ENCODE measurements at regions not wholly inside any gene's neighbourhood (a gene's known extent, or its start where the extent isn't known, plus 50 kb on each side); places are given as distances from the start of the nearest gene placed in this dataset.

GRCh38 chr13:106295971-106296370 is 239.5 kb downstream of the EFNB2 start:
- H3K27me3 ChIP-seq = no peaks in the 10 kb centered on the region
- no peaks in the 10 kb centered on the region for H3K9me3 ChIP-seq (ENCODE audit: low read depth)
- no peak for DNase-seq (ENCODE audit: low read depth in 1 of 2, low spot score in 1 of 2)
- no peak overlapping the region for H3K27ac ChIP-seq
- H3K36me3 ChIP-seq = no peaks in the 10 kb centered on the region
- H3K4me1 ChIP-seq (ENCODE audit: low read depth) = no peaks in the 10 kb centered on the region
- no peak for TF ChIP-seq CTCF (IDR thresholded peaks at IDR 0.05; ENCODE audit: low read depth, low read length)
- H3K4me3 ChIP-seq = no peak overlapping the region

GRCh38 chr13:106291006-106291405 is 244.5 kb downstream of the EFNB2 start:
- H3K36me3 ChIP-seq = no peaks in the 10 kb centered on the region
- peak in 1 of 2 donors; percentile 44 for DNase-seq (ENCODE audit: low read depth in 1 of 2, low spot score in 1 of 2)
- no peaks in the 10 kb centered on the region for H3K4me1 ChIP-seq (ENCODE audit: low read depth)
- H3K9me3 ChIP-seq (ENCODE audit: low read depth) = no peaks in the 10 kb centered on the region
- no peak overlapping the region for H3K27ac ChIP-seq
- H3K4me3 ChIP-seq = no peak overlapping the region
- TF ChIP-seq CTCF (IDR thresholded peaks at IDR 0.05; ENCODE audit: low read depth, low read length) = no peak
- no peaks in the 10 kb centered on the region for H3K27me3 ChIP-seq

- no peak overlapping the region for H3K4me3 ChIP-seq
- no peaks in the 10 kb centered on the region for H3K4me1 ChIP-seq (ENCODE audit: low read depth)
- no peak for DNase-seq (ENCODE audit: low read depth in 1 of 2, low spot score in 1 of 2)
- no peaks in the 10 kb centered on the region for H3K9me3 ChIP-seq (ENCODE audit: low read depth)
- H3K27me3 ChIP-seq = no peaks in the 10 kb centered on the region
- no peak for TF ChIP-seq CTCF (IDR thresholded peaks at IDR 0.05; ENCODE audit: low read depth, low read length)
- no peak overlapping the region for H3K27ac ChIP-seq
- no peaks in the 10 kb centered on the region for H3K36me3 ChIP-seq
Observed at GRCh38 chr13:106287351-106287750, 248.1 kb downstream of the EFNB2 start.

GRCh38 chr13:106286811-106287210 is 248.7 kb downstream of the EFNB2 start:
- Histone ChIP-seq H3K36me3 (no peaks in the 10 kb centered on the region), H3K9me3 (ENCODE audit: low read depth) (no peaks in the 10 kb centered on the region), H3K27me3 (no peaks in the 10 kb centered on the region), H3K27ac (no peak overlapping the region), H3K4me1 (ENCODE audit: low read depth) (no peaks in the 10 kb centered on the region), H3K4me3 (no peak overlapping the region)
- no peak for TF ChIP-seq CTCF (IDR thresholded peaks at IDR 0.05; ENCODE audit: low read depth, low read length)
- no peak for DNase-seq (ENCODE audit: low read depth in 1 of 2, low spot score in 1 of 2)

GRCh38 chr13:106284358-106284757 is 251.1 kb downstream of the EFNB2 start:
- DNase-seq (ENCODE audit: low read depth in 1 of 2, low spot score in 1 of 2) = peak in 1 of 2 donors; percentile 3
- no peaks in the 10 kb centered on the region for H3K27me3 ChIP-seq
- no peak overlapping the region for H3K27ac ChIP-seq
- no peaks in the 10 kb centered on the region for H3K9me3 ChIP-seq (ENCODE audit: low read depth)
- no peaks in the 10 kb centered on the region for H3K36me3 ChIP-seq
- no peaks in the 10 kb centered on the region for H3K4me1 ChIP-seq (ENCODE audit: low read depth)
- TF ChIP-seq CTCF (IDR thresholded peaks at IDR 0.05; ENCODE audit: low read depth, low read length) = no peak
- H3K4me3 ChIP-seq = no peak overlapping the region

GRCh38 chr13:106281426-106281825 is 254.0 kb downstream of the EFNB2 start:
- Histone ChIP-seq H3K4me3 (no peak overlapping the region), H3K36me3 (no peaks in the 10 kb centered on the region), H3K27ac (no peak overlapping the region), H3K9me3 (ENCODE audit: low read depth) (no peaks in the 10 kb centered on the region), H3K4me1 (ENCODE audit: low read depth) (no peaks in the 10 kb centered on the region), H3K27me3 (no peaks in the 10 kb centered on the region)
- DNase-seq (ENCODE audit: low read depth in 1 of 2, low spot score in 1 of 2) = no peak
- TF ChIP-seq CTCF (IDR thresholded peaks at IDR 0.05; ENCODE audit: low read depth, low read length) = no peak

All from cardiac muscle cell (in vitro differentiated cells and primary cell).